22Rv1 (cell line): ENCODE measurements at regions not wholly inside any gene's neighbourhood (a gene's known extent, or its start where the extent isn't known, plus 50 kb on each side); places are given as distances from the start of the nearest gene placed in this dataset.

Experiments used
- CTCF ChIP-seq: fragments of 450-650 bp; IDR thresholded peaks from 2 replicates; pipeline ENCODE4 v1.5.1; 2017; ENCODE audit warnings: mild to moderate bottlenecking
- ZFX ChIP-seq: fragments of 450-650 bp; IDR thresholded peaks from 2 replicates; pipeline ENCODE4 v1.6.1; 2017; ENCODE audit warnings: antibody characterized with exemption, borderline replicate concordance

DNA sequence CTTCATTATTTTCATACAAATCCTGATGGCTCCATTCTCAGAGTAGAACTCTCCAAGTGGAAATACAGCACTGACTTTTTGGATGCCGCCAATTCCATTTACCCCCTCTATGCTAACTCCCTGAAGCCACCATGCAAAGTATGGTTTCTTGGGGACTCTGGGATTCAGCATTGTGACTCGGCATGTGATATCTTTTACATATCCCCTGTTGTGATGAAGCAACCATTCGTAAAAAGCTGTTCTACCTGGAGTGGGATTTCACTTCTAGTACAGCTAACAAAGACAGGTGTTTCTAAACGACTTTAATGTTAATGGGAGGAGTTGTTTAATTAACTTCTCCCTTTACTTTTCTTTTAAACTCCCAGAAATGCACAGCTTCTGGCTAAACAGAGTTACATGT is 533.5 kb downstream of the RBFOX1 start:
- TF ChIP-seq CTCF (no peak), ZFX (no peak)
